ENCODE measurements at regions not wholly inside any gene's neighbourhood (a gene's known extent, or its start where the extent isn't known, plus 50 kb on each side); places are given as distances from the start of the nearest gene placed in this dataset.
A peak's percentile ranks its signal among the peaks of the same experiment; 100 is the strongest.
"Not testable (repeated sequence)": the region's sequence is repeated elsewhere in the genome, so short reads cannot be mapped to it uniquely, and the experiment has no call there.

- DNase-seq (ENCODE audit: low spot score); H3K4me3 Mint-ChIP-seq; H3K4me1 Mint-ChIP-seq (ENCODE audit: low read depth); H3K27ac Mint-ChIP-seq; H3K27me3 Mint-ChIP-seq (ENCODE audit: insufficient read depth); intact Hi-C loops (cut with micrococcal nuclease): not testable (repeated sequence)
- Mint-ChIP-seq H3K9me3 (peaks cover 43% of the 10 kb centered on the region), H3K36me3 (ENCODE audit: low read depth) (peaks cover 17% of the 10 kb centered on the region)
Measured at GRCh38 chr2:85969367-85969766, 80.6 kb upstream of the ST3GAL5 start.

DNA sequence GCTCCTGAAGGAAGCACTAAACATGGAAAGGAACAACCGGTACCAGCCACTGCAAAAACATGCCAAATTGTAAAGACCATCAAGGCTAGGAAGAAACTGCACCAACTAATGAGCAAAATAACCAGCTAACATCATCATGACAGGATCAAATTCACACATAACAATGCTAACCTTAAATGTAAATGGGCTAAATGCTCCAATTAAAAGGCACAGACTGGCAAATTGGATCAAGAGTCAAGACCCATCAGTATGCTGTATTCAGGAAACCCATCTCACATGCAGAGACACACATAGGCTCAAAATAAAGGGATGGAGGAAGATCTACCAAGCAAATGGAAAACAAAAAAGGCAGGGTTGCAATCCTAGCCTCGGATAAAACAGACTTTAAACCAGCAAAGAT, 77.0 kb upstream of the ST3GAL5 start:
- peaks cover 38% of the 10 kb centered on the region for H3K9me3 Mint-ChIP-seq
- H3K27me3 Mint-ChIP-seq (ENCODE audit: insufficient read depth); H3K4me3 Mint-ChIP-seq; intact Hi-C loops (cut with micrococcal nuclease); DNase-seq (ENCODE audit: low spot score); H3K27ac Mint-ChIP-seq: not testable (repeated sequence)
- H3K36me3 Mint-ChIP-seq (ENCODE audit: low read depth) = peaks cover 20% of the 10 kb centered on the region
- H3K4me1 Mint-ChIP-seq (ENCODE audit: low read depth) = peaks cover 21% of the 10 kb centered on the region

DNA sequence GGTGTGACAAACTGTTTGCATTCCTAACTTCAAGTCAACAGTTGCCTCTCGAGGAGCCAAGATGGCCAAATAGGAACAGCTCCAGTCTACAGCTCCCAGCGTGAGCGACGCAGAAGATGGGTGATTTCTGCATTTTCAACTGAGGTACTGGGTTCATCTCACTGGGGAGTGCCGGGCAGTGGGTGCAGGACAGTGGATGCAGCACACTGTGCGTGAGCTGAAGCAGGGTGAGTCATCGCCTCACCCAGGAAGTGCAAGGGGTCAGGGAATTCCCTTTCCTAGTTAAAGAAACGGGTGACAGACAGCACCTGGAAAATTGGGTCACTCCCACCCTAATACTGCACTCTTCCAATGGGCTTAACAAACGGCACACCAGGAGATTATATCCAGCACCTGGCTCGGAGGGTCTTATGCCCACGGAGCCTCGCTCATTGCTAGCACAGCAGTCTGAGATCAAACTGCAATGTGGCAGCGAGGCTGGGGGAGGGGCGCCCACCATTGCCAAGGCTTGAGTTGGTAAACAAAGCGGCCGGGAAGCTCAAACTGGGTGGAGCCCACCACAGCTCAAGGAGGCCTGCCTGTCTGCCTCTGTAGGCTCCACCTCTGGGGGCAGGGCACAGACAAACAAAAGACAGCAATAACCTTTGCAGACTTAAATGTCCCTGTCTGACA, 75.1 kb upstream of the ST3GAL5 start:
- H3K4me1 Mint-ChIP-seq (ENCODE audit: low read depth) = peaks cover 21% of the 10 kb centered on the region
- intact Hi-C loops (cut with micrococcal nuclease) = loop anchor here (2.0 kb wide), 2 partner anchors 35 to 75 kb away; no protein-coding TSS in a partner anchor
- not testable (repeated sequence) for H3K27me3 Mint-ChIP-seq (ENCODE audit: insufficient read depth); DNase-seq (ENCODE audit: low spot score); H3K4me3 Mint-ChIP-seq
- H3K27ac Mint-ChIP-seq = peak overlapping the region; percentile 55
- H3K9me3 Mint-ChIP-seq = peaks cover 34% of the 10 kb centered on the region
- H3K36me3 Mint-ChIP-seq (ENCODE audit: low read depth) = peaks cover 20% of the 10 kb centered on the region

DNA sequence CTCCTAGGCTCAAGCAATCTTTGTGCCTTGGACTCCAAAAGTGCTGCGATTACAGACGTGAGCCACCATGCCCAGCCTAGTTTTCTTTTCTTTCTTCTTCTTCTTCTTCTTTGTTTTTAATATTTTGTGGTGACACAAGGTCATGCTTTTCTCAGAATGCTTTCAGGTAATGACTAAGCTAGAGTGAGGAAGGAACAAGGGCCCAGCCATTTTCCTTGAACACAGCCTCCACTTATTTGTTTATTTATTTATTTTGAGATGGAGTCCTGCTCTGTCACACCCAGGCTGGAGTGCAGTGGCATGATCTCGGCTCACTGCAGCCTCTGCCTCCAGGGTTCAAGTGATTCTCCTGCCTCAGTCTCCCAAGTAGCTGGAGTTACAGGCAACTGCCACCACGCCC, 74.3 kb upstream of the ST3GAL5 start:
- Mint-ChIP-seq H3K27me3 (ENCODE audit: insufficient read depth) (peaks cover 3% of the 10 kb centered on the region), H3K9me3 (peaks cover 34% of the 10 kb centered on the region), H3K4me1 (ENCODE audit: low read depth) (peaks cover 26% of the 10 kb centered on the region), H3K36me3 (ENCODE audit: low read depth) (peaks cover 20% of the 10 kb centered on the region), H3K27ac (no peak overlapping the region), H3K4me3 (peak overlapping the region; percentile 1)
- intact Hi-C loops (cut with micrococcal nuclease) = loop anchor here (2.0 kb wide), 2 partner anchors 36 to 76 kb away; no protein-coding TSS in a partner anchor
- DNase-seq (ENCODE audit: low spot score) = no peak

GRCh38 chr2:85961754-85962153, 73.0 kb upstream of the ST3GAL5 start:
- peaks cover 3% of the 10 kb centered on the region for H3K27me3 Mint-ChIP-seq (ENCODE audit: insufficient read depth)
- intact Hi-C loops (cut with micrococcal nuclease) = loop anchor here (2.0 kb wide), 2 partner anchors 37 to 77 kb away; no protein-coding TSS in a partner anchor
- DNase-seq (ENCODE audit: low spot score) = no peak

DNA sequence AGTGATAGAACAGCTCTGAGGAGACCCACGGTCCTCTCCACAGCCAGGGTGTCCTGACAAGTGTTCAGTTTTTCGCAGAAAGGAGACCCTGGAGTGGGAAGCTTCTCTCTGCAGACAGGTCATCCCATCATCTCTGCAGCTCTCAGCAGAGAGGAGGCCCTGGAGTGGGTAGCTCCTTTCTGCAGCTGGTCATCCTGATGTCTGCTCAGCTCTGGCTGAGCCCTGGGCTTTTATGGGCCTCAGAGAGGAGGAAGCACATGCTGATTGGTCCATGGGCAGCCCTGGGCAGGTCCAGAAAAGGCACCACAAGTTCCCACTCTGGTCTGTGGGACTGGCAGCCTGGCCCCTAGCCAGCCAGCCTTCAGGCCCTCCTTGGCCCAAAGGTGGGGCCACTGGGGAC, 72.3 kb upstream of the ST3GAL5 start:
- no peak for DNase-seq (ENCODE audit: low spot score)
- intact Hi-C loops (cut with micrococcal nuclease) = no loop called here
- no peak overlapping the region for H3K4me3 Mint-ChIP-seq
- peaks cover 37% of the 10 kb centered on the region for H3K4me1 Mint-ChIP-seq (ENCODE audit: low read depth)
- no peak overlapping the region for H3K27ac Mint-ChIP-seq
- H3K9me3 Mint-ChIP-seq = peaks cover 25% of the 10 kb centered on the region
- peaks cover 3% of the 10 kb centered on the region for H3K27me3 Mint-ChIP-seq (ENCODE audit: insufficient read depth)
- H3K36me3 Mint-ChIP-seq (ENCODE audit: low read depth) = peaks cover 18% of the 10 kb centered on the region

More at GRCh38 chr2:85961754-85962153, 73.0 kb upstream of the ST3GAL5 start:
- peaks cover 18% of the 10 kb centered on the region for H3K36me3 Mint-ChIP-seq (ENCODE audit: low read depth)
- H3K4me1 Mint-ChIP-seq (ENCODE audit: low read depth) = peaks cover 32% of the 10 kb centered on the region
- no peak overlapping the region for H3K27ac Mint-ChIP-seq
- H3K9me3 Mint-ChIP-seq = peaks cover 31% of the 10 kb centered on the region
- no peak overlapping the region for H3K4me3 Mint-ChIP-seq

GRCh38 chr2:85959826-85960225, 71.0 kb upstream of the ST3GAL5 start:
- peaks cover 9% of the 10 kb centered on the region for H3K36me3 Mint-ChIP-seq (ENCODE audit: low read depth)
- peaks cover 1% of the 10 kb centered on the region for H3K27me3 Mint-ChIP-seq (ENCODE audit: insufficient read depth)
- intact Hi-C loops (cut with micrococcal nuclease) = no loop called here
- H3K27ac Mint-ChIP-seq = no peak overlapping the region
- peaks cover 42% of the 10 kb centered on the region for H3K4me1 Mint-ChIP-seq (ENCODE audit: low read depth)
- H3K9me3 Mint-ChIP-seq = peaks cover 16% of the 10 kb centered on the region
- no peak overlapping the region for H3K4me3 Mint-ChIP-seq
- DNase-seq (ENCODE audit: low spot score) = no peak

- peaks cover 9% of the 10 kb centered on the region for H3K36me3 Mint-ChIP-seq (ENCODE audit: low read depth)
- DNase-seq (ENCODE audit: low spot score) = no peak
- H3K27me3 Mint-ChIP-seq (ENCODE audit: insufficient read depth) = no peaks in the 10 kb centered on the region
- intact Hi-C loops (cut with micrococcal nuclease) = no loop called here
- H3K27ac Mint-ChIP-seq = no peak overlapping the region
- no peak overlapping the region for H3K4me3 Mint-ChIP-seq
- H3K9me3 Mint-ChIP-seq = peaks cover 14% of the 10 kb centered on the region
- H3K4me1 Mint-ChIP-seq (ENCODE audit: low read depth) = peaks cover 42% of the 10 kb centered on the region
Measured at GRCh38 chr2:85959185-85959584, 70.4 kb upstream of the ST3GAL5 start.

DNA sequence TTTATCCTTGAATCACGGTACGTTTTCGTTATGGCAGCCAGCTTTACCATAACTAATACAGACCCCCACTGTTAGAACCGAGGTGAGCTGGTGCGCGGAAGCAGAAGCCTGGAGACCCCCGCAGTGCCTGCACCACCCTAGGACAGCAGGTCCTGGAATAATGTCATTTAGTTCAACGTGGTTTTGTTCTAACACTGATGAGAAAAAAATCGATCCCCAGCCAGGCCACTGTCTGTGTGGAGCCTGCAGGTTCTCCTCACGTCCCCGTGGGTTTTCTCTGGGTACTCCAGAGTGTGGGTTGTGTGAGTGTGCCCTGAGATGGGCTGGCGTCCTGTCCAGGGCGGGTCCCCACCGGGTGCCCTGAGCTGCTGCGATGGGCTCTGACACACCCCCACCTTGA, 69.9 kb upstream of the ST3GAL5 start:
- peaks cover 9% of the 10 kb centered on the region for H3K36me3 Mint-ChIP-seq (ENCODE audit: low read depth)
- H3K27ac Mint-ChIP-seq = no peak overlapping the region
- H3K9me3 Mint-ChIP-seq = peaks cover 14% of the 10 kb centered on the region
- peaks cover 38% of the 10 kb centered on the region for H3K4me1 Mint-ChIP-seq (ENCODE audit: low read depth)
- no peak for DNase-seq (ENCODE audit: low spot score)
- no peaks in the 10 kb centered on the region for H3K27me3 Mint-ChIP-seq (ENCODE audit: insufficient read depth)
- intact Hi-C loops (cut with micrococcal nuclease) = no loop called here
- H3K4me3 Mint-ChIP-seq = no peak overlapping the region

GRCh38 chr2:85957256-85957655, 68.5 kb upstream of the ST3GAL5 start:
- Mint-ChIP-seq H3K4me1 (ENCODE audit: low read depth) (peaks cover 32% of the 10 kb centered on the region), H3K4me3 (no peak overlapping the region), H3K27ac (no peak overlapping the region), H3K36me3 (ENCODE audit: low read depth) (peaks cover 1% of the 10 kb centered on the region), H3K9me3 (peaks cover 4% of the 10 kb centered on the region), H3K27me3 (ENCODE audit: insufficient read depth) (no peaks in the 10 kb centered on the region)
- intact Hi-C loops (cut with micrococcal nuclease) = no loop called here
- no peak for DNase-seq (ENCODE audit: low spot score)

DNA sequence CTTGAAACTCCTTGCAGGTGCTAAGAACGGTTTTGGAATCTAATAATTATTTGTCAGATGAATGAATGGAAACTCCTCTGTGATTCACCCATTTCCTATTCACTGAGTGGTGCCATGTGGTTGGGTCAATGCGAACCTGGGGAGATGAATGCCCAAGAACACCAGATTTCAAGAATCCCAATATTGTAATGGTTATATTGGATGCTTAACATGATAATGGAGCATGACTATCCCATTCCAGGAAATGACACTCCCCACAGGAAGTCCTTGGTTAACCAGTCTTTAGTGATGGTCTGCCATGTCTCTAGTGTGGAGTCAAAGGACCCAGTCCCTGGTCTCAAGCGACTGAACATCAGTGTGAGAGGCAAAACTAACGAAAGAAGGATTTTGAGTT, 67.9 kb upstream of the ST3GAL5 start:
- no peak for DNase-seq (ENCODE audit: low spot score)
- H3K9me3 Mint-ChIP-seq = no peaks in the 10 kb centered on the region
- H3K27me3 Mint-ChIP-seq (ENCODE audit: insufficient read depth) = no peaks in the 10 kb centered on the region
- H3K36me3 Mint-ChIP-seq (ENCODE audit: low read depth) = no peaks in the 10 kb centered on the region
- intact Hi-C loops (cut with micrococcal nuclease) = no loop called here
- H3K4me1 Mint-ChIP-seq (ENCODE audit: low read depth) = peaks cover 32% of the 10 kb centered on the region
- H3K27ac Mint-ChIP-seq = no peak overlapping the region
- no peak overlapping the region for H3K4me3 Mint-ChIP-seq

- no peak for DNase-seq (ENCODE audit: low spot score)
- Mint-ChIP-seq H3K27ac (no peak overlapping the region), H3K4me1 (ENCODE audit: low read depth) (peaks cover 32% of the 10 kb centered on the region), H3K36me3 (ENCODE audit: low read depth) (no peaks in the 10 kb centered on the region), H3K4me3 (no peak overlapping the region), H3K27me3 (ENCODE audit: insufficient read depth) (no peaks in the 10 kb centered on the region), H3K9me3 (no peaks in the 10 kb centered on the region)
- intact Hi-C loops (cut with micrococcal nuclease) = no loop called here
Measured at GRCh38 chr2:85954590-85955458, 66.0 kb upstream of the ST3GAL5 start.

- no peak overlapping the region for H3K27ac Mint-ChIP-seq
- intact Hi-C loops (cut with micrococcal nuclease) = no loop called here
- DNase-seq (ENCODE audit: low spot score) = no peak
- no peaks in the 10 kb centered on the region for H3K36me3 Mint-ChIP-seq (ENCODE audit: low read depth)
- H3K27me3 Mint-ChIP-seq (ENCODE audit: insufficient read depth) = no peaks in the 10 kb centered on the region
- H3K9me3 Mint-ChIP-seq = no peaks in the 10 kb centered on the region
- H3K4me3 Mint-ChIP-seq = no peak overlapping the region
- H3K4me1 Mint-ChIP-seq (ENCODE audit: low read depth) = peaks cover 32% of the 10 kb centered on the region
Measured at GRCh38 chr2:85954192-85954589, 65.4 kb upstream of the ST3GAL5 start.
